Activated gamma-delta T cell treated with Interleukin-2 at 50 U/mL for 16 hours (primary cell): ENCODE measurements at regions not wholly inside any gene's neighbourhood (a gene's known extent, or its start where the extent isn't known, plus 50 kb on each side); places are given as distances from the start of the nearest gene placed in this dataset.
"Not testable (repeated sequence)": the region's sequence is repeated elsewhere in the genome, so short reads cannot be mapped to it uniquely, and the experiment has no call there.

ENCODE experiments used
- DNase-seq: peaks from one replicate; pipeline ENCODE4 v3.0.0-alpha.2; 2020

DNA sequence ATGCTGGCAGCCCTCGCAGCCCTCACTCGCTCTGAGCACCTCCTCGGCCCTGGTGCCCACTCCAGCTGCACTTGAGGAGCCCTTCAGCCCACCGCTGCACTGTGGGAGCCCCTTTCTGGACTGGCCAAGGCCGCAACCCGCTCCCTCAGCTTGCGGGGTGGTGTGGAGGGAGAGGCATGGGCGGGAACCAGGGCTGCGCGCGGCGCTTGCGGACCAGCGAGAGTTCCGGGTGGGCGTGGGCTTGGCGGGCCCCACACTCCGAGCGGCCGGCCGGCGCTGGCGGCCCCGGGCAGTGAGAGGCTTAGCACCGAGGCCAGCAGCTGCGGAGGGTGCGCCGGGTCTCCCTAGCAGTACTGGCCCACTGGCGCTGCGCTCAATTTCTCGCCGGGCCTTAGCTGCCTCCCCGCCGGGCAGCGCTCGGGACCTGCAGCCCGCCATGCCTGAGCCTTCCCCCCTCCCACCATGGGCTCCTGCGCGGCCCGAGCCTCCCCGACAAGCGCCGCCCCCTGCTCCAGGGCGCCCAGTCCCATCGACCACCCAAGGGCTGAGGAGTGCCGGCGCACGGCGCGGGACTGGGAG, 283.7 kb upstream of the TMEM132C start:
- not testable (repeated sequence) for DNase-seq

DNA sequence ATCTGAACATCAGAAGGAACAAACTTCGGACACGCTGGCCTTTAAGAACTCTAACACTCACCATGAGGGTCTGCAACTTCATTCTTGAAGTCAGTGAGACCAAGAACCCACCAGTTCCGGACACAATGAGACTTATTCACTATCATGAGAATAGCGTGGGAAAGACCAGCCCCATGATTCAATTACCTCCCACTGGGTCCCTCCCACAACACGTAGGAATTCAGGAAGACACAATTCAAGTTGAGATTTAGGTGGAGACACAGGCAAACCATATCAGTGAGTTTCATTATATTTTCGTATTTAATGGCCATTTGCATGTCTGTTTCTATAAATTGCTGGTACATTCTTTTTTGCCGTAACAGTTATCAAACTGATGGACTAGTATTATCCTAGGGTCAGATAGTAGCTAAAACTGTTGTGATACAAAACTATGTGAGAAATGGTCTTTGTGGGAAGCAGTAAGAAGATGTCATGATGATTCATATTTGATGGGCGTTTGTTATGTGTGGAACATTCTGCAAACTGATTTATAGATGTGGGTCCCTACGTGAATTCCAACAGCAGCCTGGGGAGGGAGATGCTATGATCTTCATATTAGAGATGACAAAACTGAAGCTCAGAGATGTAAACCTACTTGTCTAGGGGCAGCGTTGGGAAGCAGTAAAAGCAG, 282.4 kb upstream of the TMEM132C start:
- DNase-seq, result no peak

DNA sequence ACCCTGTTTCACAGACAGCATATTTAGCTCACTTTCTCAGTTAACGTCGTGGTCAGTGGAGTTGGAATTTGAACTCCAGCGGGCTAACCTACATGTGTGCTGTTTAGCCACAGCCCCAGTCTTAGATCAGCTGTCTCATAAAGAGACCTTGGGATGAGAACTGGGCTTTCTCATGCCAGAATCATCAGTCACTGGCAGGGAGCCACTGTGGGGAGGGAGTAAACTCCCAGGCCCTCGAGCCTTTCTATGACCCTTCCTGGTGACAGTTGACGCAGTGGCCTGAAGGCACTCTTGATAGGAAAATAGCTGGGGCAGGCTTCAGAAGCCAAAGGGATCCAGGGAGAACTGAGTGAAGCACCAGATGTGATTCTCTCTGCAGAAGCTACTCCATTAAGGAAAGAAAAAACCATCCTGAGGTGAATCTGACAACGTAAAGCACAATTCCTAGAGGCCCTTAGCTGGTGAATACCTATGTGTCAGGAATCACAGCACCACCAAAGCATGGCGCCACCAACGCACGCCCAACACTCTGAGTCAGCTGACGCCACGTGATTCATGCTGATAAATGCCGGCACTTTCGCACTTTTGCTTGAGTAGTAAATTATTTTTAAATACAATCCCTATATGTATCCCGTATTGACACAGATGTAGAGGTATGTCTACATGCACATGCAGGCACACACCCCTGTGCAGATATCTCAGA, 279.6 kb upstream of the TMEM132C start:
- no peak for DNase-seq

DNA sequence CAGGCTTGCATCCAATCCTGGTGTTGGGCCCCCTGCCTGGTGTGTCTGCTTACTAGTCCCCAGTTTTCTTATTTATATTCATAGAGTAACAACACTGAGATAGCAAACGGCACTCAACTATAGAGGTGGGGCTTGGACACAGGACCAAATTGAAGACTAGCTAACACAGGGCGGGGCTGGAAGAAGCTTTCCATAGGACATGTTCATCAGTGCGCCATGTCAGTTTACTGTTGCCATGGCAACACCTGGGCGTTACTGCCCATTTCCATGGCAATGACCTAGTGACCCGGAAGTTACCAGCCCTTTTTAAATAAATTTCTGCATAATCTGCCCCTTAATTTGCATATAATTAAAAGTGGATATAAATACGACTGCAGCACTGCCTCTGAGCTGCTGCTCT, 275.5 kb upstream of the TMEM132C start:
- DNase-seq, result no peak

DNA sequence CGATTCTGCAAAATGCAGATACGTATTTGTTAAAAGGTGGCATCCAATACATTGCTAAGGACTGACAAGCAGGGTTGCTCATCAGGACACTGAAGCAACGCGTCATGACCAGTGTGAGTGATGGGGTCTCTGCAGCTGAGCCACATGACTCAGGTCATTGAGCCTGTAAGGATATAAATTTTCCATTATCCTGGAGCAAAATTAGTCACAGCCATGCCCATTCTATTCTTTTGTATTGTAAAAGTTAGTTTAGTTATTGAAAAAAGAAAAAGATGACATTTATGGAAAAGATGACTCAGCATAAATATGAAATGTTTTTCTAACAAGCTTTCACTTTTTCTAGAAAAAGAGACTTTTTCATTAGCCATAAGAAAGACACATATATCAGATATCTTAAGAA, 268.0 kb upstream of the TMEM132C start:
- no peak for DNase-seq

DNA sequence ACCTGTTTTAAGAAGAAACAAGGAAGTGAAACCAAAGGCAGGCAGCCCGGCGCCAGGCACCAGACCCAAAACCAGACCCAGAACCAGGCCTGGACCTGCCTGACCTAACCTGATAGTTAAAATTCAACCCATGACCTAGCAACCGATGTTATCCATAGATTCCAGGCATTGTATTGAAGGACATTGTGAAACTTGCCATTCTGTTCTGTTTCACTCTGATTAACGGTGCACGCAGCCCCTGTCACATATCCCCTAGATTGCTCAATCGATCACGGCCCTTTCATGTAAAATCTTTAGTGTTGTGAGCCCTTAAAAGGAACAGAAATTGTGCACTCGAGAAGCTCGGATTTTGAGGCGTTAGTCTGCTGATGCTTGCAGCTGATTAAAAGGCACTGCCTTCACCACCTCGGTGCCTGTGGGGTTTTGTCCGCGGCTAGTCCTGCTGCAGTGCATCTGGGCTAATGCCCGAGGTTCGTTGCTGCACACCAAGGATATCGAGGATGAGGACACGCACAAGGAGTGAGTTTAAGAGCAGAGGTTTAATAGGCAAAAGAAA, 262.5 kb upstream of the TMEM132C start:
- DNase-seq, result no peak

DNA sequence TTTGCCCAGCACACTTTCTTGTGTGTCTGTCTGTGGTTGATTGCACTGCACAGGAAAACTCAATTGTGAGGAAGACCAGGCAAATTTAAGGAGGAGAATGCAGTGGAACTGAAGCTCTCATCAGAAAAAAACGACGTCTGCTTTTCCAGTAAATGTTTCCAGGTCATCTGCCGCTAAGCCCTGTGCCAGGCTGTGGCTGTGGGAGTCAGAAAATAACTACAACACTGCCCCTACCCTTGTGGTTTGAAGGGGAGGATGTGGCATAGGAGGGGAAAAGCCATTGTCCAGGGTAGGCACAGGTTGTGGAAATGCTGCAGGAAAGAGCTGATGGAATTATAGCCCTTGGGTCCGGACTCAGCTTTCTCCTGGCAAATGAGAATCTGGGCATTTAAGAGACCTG, 259.7 kb upstream of the TMEM132C start:
- no peak for DNase-seq

DNA sequence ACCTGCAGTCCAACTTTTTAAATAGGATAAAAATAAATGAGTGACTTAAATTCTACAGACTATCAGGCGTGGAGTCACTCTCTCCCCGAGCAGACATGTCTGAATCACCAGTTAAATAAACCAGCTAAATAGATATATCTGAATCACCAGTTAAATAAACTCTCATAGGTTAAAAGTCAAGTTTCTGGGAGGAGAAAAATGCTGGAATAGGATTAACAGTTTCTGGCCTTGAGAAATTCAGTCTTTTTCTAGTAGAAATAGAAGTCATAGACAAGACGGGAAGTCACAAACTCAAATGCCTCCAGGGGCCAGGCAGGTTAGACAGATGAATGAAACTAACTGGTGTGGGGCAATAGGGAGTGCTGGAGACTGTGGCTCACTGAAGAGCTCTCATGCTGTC, 258.6 kb upstream of the TMEM132C start:
- DNase-seq, result no peak

DNA sequence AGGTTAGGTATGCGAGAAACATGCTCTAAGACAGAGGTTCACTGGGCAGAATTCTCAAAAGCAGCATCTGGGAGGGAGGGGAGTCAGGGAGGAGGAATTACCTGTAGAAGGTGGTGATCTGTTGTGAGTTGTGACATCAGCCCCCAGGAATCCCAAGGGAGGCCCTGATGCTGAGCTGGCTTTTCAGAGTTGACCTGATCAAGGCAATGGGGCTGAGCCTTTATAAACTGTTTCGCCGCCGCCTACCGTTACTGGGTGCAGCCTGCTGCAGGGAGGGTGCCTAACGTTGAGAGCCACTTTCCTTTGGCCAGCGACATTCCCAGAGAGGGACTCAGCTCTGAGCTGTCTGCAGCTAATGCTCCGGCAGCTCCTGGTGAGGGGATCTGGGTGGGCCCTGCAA, 257.9 kb upstream of the TMEM132C start:
- no peak for DNase-seq

DNA sequence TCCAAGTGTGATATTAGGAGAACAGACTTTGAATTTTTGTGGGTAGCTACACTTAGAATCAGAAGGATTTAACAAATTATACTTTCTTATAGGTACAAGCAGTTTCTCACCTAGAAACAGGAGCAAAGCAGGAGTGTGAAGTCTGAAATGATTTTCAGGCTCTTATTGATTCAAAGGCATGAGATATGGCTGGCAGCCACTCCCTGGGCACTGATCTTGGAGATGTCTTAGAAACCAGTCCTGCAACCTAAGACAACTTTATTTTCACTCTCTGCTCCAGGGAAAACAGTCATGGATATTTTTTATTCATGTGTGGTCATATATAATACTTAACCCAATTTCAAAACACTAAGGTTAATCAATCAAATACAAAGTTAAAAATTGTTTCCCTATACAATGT, 254.9 kb upstream of the TMEM132C start:
- no peak for DNase-seq

DNA sequence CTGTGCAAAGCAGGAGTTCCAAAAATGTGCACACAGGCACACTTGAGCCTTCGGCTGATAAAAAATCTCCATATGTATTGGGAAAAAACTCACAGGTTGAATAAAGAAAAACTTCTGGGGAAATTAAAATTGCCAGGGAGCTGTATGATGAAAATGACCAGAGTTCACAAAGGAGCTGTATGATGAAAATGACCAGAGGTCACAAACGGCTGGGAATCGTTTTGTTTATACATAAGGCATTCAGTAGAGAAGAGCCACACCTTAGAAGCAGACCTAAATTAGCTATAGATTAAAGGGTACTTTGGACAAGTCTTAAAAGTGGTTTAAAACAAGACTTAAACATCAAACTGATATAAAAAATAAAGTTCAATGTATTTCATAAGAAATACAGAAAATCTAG, 251.7 kb upstream of the TMEM132C start:
- no peak for DNase-seq

DNA sequence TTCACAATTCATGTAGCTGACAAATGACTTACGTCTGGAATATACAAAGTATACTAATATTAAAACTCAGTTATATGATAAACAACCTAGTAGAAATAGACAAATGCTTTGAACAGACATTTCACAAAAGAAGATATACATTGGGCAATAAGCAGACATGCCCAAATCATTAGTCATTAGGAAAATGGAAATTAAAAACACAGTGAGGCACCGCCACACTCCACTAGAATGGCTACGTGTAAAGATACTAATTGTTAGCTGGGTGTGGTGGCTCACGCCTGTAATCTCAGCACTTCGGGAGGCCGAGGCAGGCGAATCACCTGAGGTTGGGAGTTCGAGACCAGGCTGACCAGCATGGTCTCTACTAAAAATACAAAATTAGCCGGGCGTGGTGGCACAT, 248.9 kb upstream of the TMEM132C start:
- no peak for DNase-seq

DNA sequence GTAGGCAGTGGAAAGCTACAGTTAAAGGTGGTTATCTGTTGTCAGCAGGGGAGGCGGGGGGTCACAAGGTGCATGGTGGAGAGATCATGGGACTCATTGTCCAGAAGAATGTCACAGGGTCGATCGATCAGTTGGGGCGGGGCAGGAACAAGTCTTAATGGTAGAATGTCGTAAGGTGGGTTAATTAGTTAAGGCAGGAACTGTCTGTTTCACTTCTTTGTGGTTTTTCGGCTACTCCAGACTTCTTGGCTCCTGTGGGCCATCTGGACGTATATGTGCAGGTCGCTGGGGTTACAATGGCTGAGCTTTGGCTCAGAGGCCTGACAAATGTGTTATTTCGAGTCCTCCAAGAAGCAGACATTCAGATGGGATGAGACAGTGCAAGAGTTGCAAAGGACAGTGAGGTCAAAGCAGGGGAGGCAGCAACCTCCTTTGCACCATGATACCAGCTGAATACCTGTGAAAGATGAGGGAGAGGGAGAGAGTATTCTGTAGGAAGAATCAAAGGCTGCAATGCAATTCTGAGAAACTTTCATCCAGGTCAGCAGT, 246.9 kb upstream of the TMEM132C start:
- no peak for DNase-seq

DNA sequence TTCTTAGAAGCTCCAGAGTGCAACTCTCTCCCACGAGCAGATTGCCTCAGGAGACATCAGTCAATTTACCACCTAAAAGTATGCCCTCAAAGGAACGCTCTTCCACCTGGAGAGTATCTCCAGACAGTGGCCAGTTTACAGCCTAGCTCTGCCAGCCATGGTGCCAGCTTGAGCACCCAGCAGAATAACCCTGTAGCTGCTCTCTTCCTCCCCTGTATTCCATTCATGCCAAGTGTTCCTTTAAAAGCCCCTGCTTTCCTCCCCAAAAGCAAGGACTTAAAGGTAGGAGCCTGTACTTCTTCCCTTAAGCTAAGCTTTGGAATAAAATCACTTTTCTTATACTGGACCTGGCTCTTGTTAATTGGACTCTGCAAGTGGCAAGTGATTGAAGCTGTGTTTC, 245.4 kb upstream of the TMEM132C start:
- DNase-seq, result no peak

DNA sequence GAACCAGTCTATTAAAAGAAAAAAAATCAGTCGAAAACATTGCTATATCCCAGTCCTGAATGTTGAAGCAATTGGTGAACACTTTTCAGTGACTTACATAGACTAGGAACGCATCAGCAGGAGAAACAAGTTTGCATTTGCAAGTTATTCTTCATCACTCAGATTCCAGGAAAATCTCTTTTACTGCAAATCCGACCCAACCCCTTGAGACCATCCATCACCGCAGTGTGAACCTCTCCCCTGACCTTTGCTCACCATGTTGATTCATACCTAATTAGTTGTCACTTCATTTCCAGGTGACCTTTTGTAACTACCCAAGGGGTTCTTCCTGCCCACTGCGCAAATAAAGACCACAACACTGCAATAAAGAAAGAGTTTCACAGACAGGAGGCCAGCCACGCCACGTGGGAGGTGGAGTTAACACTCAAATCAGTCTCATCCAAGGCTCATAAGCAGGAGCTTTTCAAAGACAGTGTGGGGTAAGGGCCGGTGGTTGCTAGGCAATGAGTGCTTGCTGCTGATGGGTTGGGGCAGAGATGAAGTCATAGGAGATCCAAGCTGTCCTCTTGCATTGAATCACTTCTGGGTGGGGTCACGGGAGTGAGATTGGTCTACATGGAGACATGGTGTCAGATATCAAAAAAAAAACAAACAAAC, 241.3 kb upstream of the TMEM132C start:
- DNase-seq, result no peak

DNA sequence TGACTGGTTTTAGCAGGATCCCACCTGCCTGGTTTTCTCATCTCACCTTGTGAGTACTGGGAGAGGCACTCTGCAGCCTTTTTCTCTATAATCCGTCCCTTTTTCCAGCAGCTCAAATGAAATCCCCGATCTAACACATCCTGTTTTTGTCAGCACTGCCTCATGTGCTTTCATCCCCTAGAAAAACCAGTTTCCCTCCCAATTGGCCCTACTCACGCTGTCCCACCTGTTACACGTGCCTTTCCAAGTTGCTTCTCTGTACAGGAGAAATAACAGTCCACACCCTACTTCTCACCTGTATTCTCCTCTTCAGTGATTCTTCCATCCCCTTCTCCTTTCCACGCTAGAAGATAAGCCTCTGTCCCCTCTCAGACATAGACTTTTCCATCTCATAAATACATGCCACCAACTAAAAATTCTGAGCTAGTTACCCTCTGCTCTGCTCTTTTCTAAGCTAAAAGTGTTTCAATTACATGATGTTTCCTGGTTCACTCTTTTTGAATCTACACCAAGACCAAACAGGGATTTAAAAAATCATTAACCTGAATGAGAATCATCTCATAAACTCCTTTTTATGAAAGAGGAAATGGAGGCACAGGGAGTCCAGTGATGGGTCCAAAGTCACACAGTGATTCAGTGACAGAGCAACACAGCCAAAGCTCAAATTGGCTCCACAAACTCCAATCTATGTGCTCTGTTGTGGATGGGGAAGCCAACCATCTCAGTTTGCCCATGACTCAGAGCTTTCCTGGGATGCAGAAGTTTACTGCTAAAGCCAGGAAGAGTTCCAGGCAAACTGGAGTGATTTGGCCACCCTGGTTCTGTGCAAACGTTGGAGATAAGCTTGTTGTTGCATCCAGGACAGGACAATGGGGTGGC, 240.0 kb upstream of the TMEM132C start:
- DNase-seq, result no peak

DNA sequence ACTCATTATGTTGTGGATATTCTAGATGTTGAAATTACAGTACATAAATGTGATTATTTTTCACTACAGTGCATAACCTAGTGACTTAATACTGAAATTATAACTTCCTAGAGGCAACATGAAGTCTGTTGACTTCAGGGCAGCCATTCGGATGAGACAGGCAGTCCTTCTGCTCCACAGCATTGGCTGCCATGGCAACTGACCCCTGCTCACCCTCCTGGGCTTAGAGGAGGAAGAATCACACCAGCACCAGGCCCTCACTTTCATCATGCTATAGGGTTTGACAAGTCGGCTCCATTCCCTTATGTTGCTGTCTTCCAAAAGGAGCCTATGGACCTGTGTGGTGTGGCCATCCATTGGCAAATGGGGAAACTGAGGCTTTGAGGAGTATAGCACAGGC, 233.5 kb upstream of the TMEM132C start:
- DNase-seq, result no peak

DNA sequence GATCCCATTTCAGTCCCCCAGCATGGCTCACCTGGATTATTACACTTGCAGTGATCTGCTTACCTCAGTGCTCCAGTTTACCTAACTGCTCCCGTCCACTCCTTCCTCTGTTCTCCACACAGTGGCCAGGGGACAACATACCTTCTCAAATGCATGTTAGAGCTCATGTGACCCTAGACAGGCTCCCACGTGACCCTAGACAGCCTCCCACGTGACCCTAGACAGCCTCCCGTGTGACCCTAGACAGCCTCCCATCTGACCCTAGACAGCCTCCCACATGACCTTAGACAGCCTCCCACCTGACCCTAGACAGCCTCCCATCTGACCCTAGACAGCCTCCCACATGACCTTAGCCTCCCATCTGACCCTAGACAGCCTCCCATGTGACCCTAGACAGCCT, 226.0 kb upstream of the TMEM132C start:
- DNase-seq, result no peak

DNA sequence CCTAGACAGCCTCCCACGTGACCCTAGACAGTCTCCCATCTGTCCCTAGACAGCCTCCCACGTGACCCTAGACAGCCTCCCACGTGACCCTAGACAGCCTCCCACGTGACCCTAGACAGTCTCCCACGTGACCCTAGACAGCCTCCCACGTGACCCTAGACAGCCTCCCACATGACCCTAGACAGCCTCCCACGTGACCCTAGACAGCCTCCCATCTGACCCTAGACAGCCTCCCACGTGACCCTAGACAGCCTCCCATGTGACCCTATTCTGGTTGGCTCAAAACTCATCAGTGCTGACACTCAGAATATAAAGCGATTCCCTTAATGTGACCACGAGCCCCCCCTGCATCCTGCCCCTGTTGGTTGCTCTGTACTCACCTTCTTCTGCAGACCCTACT, 224.7 kb upstream of the TMEM132C start:
- DNase-seq, result not testable (repeated sequence)

DNA sequence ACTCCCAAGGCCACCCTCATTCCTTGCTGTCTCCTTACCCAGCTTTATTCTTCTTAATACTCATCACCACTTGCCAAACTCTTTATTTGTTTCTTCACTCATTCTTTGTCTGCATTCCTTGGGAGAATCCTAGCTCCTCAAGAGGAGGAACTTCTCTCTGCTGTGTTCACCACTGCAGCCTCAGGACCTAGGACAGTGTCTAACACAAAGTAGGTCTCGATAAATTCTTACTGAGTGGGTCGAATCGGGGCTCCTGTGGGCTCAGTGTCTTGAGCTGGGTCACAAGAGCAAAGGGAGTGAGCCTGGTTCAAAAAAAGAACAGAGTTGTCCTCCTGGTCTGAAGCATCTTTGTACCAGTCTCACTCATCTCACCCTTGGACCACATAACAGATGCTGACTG, 224.1 kb upstream of the TMEM132C start:
- DNase-seq, result no peak

DNA sequence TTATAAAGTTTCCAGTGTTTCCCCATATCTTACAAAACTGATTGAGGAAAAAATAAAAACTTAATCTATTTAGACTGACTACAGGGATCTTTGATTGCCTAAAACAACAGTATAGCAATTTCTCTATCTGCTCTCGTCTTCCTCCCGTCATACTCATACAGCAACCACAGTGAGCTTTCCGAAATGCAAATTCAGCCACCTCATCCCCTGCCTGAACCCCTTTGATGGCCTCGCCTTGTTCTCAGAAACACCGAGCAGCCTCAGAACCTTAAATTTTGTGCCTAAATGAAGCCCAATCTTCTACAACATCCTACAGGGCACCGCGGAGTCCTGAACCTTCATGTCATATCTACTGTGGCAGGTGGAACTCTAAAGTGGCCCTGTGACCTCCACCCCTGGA, 223.7 kb upstream of the TMEM132C start:
- no peak for DNase-seq
